ENCODE measurements at regions not wholly inside any gene's neighbourhood (a gene's known extent, or its start where the extent isn't known, plus 50 kb on each side); places are given as distances from the start of the nearest gene placed in this dataset.

- no peak for DNase-seq (ENCODE audit: low read depth)
- H3K4me3 ChIP-seq (ENCODE audit: low read depth, low read length) = no peak overlapping the region
- TF ChIP-seq CTCF (IDR thresholded peaks at IDR 0.05; ENCODE audit: control insufficient read depth, extremely low read depth, insufficient read depth) = no peak
These were observed 87.2 kb upstream of the HTATIP2 start for GRCh38 chr11:20275987-20276965.

- no peak overlapping the region for H3K4me3 ChIP-seq (ENCODE audit: low read depth, low read length)
- DNase-seq (ENCODE audit: low read depth) = no peak
- no peak for TF ChIP-seq CTCF (IDR thresholded peaks at IDR 0.05; ENCODE audit: control insufficient read depth, extremely low read depth, insufficient read depth)
These were observed 89.5 kb upstream of the HTATIP2 start for GRCh38 chr11:20274031-20274430.

- DNase-seq (ENCODE audit: low read depth) = no peak
- TF ChIP-seq CTCF (IDR thresholded peaks at IDR 0.05; ENCODE audit: control insufficient read depth, extremely low read depth, insufficient read depth) = no peak
- H3K4me3 ChIP-seq (ENCODE audit: low read depth, low read length) = no peak overlapping the region
These were observed 101.3 kb upstream of the DBX1 start for GRCh38 chr11:20261526-20261925.

GRCh38 chr11:20260307-20260706, 100.0 kb upstream of the DBX1 start:
- TF ChIP-seq CTCF (IDR thresholded peaks at IDR 0.05; ENCODE audit: control insufficient read depth, extremely low read depth, insufficient read depth) = no peak

GRCh38 chr11:20259506-20259905, 99.2 kb upstream of the DBX1 start:
- DNase-seq (ENCODE audit: low read depth) = no peak
- TF ChIP-seq CTCF (IDR thresholded peaks at IDR 0.05; ENCODE audit: control insufficient read depth, extremely low read depth, insufficient read depth) = no peak
- no peak overlapping the region for H3K4me3 ChIP-seq (ENCODE audit: low read depth, low read length)

More at GRCh38 chr11:20260307-20260706, 100.0 kb upstream of the DBX1 start:
- no peak for DNase-seq (ENCODE audit: low read depth)
- no peak overlapping the region for H3K4me3 ChIP-seq (ENCODE audit: low read depth, low read length)

GRCh38 chr11:20258376-20258895, 98.2 kb upstream of the DBX1 start:
- no peak for TF ChIP-seq CTCF (IDR thresholded peaks at IDR 0.05; ENCODE audit: control insufficient read depth, extremely low read depth, insufficient read depth)
- DNase-seq (ENCODE audit: low read depth) = no peak

More at GRCh38 chr11:20258376-20258895, 98.2 kb upstream of the DBX1 start:
- H3K4me3 ChIP-seq (ENCODE audit: low read depth, low read length) = no peak overlapping the region
